GM21786 (cell line): ENCODE measurements at regions not wholly inside any gene's neighbourhood (a gene's known extent, or its start where the extent isn't known, plus 50 kb on each side); places are given as distances from the start of the nearest gene placed in this dataset.
A peak's percentile ranks its signal among the peaks of the same experiment; 100 is the strongest.
"Not testable (repeated sequence)": the region's sequence is repeated elsewhere in the genome, so short reads cannot be mapped to it uniquely, and the experiment has no call there.

Experiments used
- ATAC-seq: cut with Tn5 transposase; IDR thresholded peaks from one replicate; pipeline ENCODE4 v1.9.1; 2021; ENCODE audit not compliant: unreplicated experiment

DNA sequence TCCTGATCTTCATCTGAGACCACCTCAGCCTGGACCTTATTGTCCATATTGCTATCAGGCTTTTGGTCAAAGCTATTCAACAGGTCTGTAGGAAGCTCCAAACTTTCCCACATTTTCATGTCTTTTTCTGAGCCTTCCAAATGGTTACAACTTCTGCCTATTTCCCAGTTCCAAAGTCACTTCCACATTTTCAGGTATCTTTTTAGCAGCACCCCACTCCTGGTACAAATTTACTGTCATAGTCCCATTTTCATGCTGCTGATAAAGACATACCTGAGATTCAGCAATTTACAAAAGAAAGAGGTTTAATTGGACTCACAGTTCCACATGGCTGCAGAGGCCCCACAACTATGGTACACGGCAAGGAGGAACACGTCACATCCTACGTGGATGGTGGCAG lies 815.5 kb downstream of the KCNJ2 start:
- ATAC-seq = no peak

DNA sequence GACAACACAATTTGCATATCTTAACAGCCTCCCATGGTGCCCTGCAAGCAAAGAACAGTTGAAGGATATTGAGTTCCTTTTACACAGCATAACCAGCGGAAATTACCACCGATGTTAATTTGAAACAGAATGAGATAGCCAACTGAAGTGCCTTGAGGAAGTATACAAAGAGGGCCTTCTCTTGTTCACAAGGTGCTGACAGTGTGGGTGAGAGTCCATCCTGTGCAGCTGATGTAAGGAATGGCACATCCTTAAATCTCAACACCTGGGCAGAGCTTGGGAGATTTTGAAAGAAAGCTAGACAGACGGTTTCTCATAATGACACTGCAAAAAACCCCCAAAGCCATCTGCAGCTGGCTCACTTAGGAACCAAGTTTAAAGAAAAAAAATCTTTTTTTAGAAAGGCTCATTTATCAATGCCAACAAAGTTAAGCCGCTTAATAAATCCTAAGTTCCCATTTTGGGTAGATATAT lies 818.6 kb downstream of the KCNJ2 start:
- ATAC-seq = peak; percentile 78

DNA sequence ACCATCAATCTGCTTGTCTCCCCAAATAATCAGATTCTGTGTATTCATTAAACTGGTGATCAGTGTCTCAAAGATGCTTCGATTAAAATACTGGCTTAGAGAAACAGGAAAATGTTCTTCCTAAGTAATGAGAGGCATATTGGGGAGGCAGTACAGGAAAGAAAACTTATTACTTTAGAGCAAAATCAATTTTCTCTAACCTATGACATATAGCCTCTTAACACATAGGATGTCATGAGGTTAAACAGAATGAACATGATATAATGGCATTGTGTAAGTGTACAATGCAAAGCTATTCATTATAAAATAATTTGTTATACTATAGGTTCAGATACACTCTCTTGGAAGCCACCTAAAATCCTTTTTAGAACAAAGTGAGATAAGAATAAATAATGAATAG lies 819.3 kb downstream of the KCNJ2 start:
- no peak for ATAC-seq

DNA sequence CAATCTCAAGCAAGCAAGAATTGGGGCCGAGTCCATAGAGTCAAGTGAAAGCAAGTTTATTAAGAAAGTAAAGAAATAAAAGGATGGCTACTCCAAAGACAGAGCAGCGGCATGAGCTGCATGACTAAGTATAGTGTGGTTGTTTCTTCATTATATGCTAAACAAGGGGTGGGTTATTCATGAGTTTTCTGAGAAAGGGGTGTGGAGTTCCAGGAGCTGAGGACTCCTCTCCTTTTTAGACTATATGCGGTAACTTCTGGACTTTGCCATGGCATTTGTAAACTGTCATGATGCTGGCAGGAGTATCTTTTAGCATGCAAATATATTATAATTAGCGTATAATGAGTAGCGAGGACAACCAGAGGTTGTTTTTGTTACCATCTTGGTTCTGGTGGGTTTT lies 819.9 kb downstream of the KCNJ2 start:
- no peak for ATAC-seq

DNA sequence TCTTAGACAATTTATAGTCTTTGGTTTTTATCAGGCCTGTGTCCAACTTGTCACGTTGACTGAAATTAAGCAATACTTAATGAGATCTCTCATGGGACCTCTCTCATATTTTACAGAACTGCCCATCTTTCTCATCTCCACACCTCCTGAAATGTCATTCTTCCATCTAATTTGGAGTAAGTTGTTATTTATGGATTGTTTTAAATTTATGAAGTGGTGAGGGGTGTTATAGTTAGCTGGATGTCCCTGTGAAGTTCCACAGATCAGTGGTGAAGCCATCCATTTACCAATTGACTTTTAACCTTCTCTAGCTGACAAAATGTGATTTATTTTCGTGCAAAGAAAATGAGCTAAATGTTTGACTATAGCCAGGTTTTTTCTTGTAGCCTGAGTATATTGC lies 824.9 kb downstream of the KCNJ2 start:
- no peak for ATAC-seq

DNA sequence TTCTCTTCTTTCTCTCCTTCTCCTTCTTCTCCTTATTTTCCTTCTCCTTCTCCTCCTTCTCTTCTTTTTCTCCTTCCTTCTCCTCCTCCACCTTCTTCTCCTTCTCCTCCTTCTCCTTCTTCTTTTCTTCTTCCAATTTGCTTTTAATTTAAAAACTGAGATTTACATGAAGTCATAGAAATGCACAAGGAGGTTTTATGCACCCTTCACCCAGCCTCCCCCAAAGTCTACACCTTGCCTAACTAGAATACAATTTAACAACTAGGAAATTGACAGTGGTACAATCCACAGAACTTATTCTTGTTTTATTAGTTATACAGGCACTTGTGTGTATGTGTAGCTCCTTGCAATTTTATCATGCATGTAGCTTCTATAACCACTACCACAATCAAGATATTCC lies 826.7 kb downstream of the KCNJ2 start:
- no peak for ATAC-seq

DNA sequence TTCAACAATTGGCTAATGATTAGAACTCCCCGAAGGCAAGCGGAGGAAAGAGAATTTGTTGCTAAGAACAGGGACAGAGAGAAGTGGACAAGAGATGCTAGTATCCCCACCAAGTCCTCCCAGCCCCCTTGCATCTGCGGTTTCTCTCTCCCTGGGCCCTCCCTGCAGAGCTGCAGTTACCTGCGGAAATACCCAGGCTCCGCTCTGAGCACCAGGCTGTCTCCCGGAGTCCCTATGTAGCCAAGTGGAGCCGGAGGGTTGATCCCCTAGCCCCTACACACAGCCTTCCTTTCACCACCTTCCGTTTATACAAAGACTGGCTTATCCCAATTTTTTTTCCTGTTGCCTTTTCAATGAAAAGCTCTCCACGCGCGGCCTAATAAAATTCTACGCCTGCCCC lies 834.4 kb downstream of the KCNJ2 start:
- ATAC-seq = no peak

DNA sequence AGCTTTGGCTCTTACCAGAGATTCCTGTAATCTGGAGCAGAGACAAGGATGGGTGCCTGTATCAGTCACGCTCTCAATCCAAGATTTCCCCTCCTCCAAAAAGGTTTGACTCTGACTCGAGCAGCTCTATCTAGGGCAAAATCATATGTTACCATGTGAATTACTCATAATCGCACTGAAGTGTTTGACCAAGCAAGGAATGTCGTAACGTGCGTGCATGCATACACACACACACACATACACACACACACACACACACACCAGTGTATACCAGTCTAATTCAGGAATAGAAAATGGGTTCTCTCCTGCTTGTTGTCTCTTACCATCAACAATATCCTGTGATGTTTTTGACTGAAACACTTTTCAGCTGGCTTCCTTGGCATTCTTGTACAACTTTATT lies 835.1 kb downstream of the KCNJ2 start:
- no peak for ATAC-seq

DNA sequence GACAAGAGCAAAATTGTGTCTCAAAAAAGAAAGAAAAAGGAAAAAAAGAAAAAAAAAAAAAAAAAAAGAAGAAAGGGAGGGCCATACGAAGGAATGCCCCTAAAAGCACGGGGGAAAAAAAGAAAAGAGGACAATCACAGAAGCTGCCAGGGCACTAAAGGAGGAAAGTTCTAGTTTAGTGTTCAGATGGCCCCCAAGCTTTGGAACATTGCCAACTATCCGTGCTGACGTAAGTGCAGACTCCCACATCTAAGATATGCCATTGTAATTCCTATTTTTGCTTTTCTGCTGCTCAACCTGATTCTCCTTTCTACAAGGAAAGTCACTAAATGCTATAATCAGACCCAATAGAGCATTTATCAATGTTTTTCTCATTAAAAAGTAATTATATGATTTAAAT lies 842.1 kb downstream of the KCNJ2 start:
- no peak for ATAC-seq

DNA sequence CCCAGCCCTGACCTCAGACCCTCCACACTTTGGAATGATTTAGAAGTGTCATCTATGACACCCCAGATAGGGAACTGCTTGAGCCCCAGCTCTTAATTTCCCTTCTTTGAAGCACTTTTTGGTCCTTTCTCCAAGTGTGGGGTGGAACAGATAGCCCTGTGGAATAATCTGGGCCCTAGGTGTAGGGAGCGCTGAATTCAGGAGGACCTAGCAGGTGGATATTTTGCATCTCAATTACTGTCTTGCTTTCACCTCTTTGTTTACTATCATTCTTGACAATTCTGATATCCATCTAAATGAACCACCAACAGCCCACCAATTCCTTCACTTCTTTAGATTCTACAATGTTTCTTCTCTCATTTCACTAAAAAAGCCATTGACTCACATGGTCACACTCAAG lies 850.4 kb downstream of the KCNJ2 start:
- no peak for ATAC-seq

DNA sequence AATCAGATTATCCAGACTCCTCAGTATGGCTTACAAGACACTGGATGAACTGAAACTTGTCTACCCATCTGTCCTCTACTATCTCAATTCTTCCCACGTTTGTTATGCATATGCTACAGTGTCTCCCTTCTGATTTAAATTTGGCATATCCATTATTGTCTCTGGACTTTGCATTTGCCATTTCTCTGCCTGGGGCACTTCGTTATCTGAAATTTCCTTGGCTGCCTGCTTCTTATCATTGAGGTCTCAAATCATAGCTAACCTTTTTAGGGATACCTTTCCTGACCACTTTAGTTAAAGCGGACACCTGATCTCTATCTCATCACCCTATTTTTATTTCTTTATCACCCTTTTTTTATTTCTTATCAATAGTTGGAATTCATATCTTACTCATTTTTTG lies 853.4 kb downstream of the KCNJ2 start:
- ATAC-seq = no peak

DNA sequence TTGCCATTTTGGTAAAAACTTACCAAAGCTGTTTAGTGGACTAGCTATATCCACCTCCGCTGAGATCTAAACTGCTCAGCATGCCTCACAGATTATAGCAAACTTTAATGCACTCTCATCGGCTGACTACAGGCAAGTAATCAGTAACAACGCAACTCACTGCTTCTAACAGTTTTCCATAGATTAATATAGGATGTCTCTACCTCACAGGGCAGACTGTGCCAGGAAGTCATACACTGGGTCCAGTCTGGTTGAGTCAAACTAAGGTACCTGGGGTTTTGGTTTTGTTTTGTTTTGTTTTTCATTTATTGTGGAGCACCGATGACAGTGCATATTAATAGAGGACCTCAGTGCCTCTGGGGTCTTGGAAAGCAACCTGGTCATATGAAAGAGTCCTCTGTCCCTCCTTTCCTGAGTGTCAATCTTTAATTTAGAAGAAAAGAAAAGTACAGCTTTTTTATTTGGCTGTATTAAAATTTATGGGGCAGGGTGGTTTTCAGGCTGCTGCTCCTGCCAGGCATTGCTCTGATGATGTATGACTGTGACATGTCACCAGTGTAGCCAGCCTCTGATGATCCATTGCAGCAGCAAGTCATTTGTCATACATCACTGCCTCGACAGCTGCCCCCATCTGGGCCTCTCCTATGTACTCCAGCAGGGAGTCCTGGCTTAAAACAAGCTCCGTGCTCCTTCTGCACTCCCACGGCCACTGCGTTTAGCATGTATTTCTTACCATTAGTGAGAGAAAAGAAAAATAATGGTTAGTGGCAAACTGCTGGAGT lies 854.1 kb downstream of the KCNJ2 start:
- no peak for ATAC-seq

DNA sequence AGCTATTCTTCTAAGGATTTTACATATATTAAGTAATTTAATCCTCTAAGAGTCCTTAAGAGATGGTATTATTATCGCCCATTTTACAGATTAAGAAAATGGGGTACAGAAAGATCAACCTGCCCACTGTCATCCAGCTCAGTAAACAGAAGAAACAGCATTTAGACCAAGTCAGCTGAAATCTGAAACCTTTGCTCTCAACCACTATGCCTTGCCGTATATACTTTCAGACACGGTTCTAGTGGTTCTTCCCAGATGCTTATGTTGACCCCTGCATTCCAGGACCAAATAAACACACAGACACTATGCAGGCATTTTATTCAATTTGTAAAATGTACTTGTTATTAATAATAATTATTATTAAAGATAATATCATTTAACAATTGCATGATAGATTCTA lies 854.8 kb downstream of the KCNJ2 start:
- ATAC-seq = no peak

DNA sequence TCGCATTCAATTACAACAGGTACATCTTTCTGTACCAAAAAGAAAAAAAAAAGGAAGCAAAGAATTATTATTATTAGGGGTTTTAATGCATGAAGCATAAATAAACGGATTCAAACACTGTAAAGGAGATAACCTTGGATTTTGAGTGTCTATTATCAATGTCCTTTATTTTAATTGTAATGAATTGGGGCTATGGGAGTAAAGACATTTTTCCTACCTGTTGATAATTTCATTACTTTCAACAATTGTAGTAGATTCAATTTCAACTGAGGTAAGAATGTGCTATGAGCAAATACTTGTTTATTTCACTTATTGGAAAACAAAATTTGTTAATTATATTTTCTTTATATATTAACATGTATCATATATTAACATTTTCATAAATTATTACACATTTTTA lies 855.6 kb downstream of the KCNJ2 start:
- ATAC-seq = no peak

DNA sequence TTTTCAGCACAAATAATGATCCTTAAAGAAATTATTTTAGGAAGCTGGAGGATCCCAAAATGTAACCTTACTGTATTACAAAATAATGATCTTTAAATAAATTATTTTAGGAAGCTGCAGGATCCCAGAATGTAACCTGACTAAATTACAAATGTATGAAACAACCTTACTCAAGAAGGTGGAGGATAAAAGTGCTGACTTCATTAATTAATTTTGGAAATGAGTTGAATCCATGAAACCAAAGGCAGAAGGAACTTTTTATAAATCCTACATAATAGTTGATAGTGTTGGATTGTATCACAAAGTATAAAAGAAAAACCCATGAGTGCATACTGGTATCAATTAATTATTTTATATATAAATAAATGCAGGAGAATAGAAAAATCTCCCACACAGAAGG lies 859.9 kb downstream of the KCNJ2 start:
- no peak for ATAC-seq

DNA sequence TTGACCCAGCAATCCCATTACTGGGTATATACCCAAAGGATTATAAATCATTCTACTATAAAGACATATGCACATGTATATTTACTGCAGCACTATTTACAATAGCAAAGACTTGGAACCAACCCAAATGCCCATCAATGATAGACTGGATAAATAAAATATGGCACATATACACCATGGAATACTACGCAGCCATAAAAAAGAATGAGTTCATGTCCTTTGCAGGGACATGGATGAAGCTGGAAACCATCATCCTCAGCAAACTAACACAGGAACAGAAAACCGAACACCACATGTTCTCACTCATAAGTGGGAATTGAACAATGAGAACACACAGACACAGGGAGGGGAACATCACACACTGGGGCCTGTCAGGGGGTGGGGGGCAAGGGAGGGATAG lies 862.0 kb downstream of the KCNJ2 start:
- not testable (repeated sequence) for ATAC-seq

DNA sequence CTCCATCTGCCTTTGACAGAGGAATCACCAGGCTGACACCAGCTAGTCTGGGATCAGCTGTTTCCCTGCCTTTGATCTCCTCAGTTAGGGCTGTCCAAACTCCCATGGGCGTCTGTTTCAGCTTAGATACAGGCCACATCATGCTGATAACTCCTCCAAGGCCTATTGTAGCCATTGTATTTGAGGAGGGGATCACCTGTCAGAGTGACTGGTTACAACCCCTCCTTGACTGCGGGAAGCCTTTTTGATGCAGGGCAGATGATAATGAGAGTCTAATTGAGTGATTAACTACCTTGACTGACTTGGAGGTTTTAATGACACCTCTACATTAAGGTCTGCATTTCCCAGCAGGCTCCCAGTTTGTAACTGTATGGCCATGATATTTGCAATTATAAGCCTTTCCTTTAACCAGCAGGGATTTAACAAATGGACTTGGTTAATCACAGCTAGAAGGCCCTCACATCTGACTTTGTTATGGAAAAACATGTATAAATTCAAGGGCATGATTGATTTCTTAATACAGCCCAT lies 863.5 kb downstream of the KCNJ2 start:
- ATAC-seq = no peak

DNA sequence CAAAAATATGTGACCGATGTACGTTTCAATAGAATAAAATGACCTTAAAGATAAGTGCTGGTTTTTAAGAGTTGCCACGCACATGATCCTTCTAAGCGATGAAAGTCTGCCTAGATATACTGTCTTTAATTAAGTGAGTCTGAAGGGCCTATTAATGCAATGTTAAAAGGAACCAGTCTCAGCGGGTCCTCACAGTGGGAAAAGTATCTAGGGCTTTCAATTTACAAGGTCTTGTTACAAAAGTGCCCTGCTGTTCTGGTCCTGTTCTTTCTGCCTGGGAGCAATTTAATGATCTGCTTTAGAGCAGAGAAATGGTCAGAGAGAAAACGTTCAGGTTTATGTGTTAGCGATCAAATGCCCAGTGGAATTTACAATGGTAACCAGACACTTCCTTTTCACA lies 864.0 kb downstream of the KCNJ2 start:
- no peak for ATAC-seq

DNA sequence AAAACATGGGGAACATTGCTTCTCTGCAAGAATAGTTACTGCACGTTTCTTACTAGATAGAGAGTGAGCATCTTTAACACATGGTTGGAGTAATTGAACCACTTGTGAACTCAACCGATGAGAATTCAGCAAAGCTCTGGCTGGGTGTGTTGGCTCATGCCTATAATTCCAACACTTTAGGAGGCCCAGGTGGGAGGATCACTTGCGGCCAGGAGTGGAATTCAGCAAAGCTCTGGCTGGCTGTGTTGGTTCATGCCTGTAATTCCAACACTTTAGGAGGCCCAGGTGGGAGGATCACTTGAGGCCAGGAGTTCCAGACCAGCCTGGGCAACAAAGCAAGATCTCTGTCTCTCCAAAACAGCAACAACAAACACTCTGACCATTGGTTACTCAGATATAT lies 865.9 kb downstream of the KCNJ2 start:
- no peak for ATAC-seq

DNA sequence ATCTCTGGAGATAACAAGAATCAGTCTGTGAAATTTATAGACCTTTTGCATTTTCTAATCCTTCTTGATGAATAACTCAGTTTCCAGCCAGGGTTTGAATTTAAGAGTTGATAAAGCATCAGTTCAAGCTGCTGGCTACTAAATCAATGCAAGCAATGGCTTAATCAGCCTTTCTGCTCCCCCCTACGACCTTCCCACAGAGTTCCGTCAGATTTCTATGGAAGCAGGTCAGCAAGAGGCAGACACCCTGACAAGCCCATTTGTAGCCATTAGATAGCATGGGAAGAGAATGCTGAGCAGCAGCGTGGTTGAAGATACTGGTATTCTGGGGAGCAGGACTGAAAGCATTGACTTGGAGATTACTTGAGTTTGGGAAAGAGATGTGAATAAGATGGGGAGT lies 868.1 kb downstream of the KCNJ2 start:
- ATAC-seq = no peak

DNA sequence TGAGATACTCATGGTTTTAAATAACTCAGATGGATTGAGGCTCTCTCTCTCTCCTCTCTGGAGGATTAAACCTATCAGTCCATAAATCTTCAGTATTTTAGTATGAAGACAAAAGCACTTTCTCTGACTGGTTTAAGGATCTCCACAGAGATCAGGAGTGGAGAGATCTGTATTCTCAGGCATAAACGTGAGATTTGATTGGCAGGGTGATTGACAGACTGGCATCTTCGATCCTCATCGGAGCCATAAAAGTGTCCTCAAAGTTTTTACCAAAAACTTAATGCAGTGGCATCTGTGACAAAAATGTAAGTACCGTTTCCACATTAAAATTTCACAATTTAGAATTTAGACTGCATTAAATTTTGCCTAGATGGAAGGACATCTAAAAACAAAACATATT lies 870.1 kb downstream of the KCNJ2 start:
- ATAC-seq = no peak

DNA sequence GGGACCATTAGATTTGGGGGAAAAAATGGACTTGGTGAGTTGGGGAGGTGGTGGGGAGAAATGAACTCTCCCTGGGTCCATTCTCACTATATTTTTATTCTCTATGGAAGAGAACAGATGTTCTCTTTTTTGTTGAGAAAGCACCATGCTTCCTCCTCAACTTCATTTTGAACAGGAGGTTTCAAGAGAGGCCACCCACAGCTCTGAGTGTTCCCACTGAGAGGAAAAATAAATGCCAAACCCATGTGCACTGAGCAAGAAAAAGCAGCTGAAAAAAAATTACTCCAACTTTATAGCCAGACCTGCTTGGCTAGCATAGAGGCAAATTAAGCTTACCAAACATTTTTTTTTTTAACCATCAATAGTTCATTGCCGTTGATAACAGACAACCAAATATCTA lies 883.6 kb downstream of the KCNJ2 start:
- ATAC-seq = no peak

DNA sequence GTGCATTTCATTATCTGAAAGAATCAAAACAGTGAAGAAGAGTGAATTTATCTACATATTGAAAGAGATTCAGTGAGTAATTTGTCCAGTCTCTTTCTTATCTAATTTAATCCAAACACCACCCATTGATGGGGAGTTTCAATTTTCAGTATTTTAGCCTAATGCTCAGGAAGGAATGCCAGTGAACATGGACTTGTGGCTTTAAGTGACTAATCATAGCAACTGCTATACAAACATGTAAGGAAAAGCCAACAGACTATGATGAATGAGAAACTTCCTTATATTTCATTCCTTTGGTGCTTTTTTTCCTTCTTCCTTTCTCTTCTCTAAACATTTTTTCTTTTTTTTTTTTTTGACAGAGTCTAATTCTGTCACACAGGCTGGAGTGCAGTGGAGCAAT lies 885.8 kb downstream of the KCNJ2 start:
- ATAC-seq = no peak
